ENCODE measurements at regions not wholly inside any gene's neighbourhood (a gene's known extent, or its start where the extent isn't known, plus 50 kb on each side); places are given as distances from the start of the nearest gene placed in this dataset.

- TF ChIP-seq CTCF (IDR thresholded peaks at IDR 0.05; ENCODE audit: insufficient read depth, low read length, poor library complexity, severe bottlenecking) (no peak), EZH2phosphoT487 (conservative IDR thresholded peaks at IDR 0.05; ENCODE audit: low read length) (no peak)
These were observed 178.6 kb downstream of the GAS1 start for GRCh38 chr9:86768709-86769108.
